AG04450 (cell line): ENCODE measurements at regions not wholly inside any gene's neighbourhood (a gene's known extent, or its start where the extent isn't known, plus 50 kb on each side); places are given as distances from the start of the nearest gene placed in this dataset.

Experiments
- CTCF ChIA-PET: fragments of 300-600, 350-600 bp; formaldehyde crosslinking; extraction: SDS; loops from one replicate; lab custom pipeline; 2022; ENCODE audit warnings: antibody characterized with exemption, inconsistent platforms; lab: Charles Lee
- POLR2A ChIA-PET: fragments of 350-600 bp; formaldehyde crosslinking; extraction: SDS; loops from one replicate; lab custom pipeline; 2021; ENCODE audit warnings: antibody characterized with exemption, inconsistent platforms; lab: Yijun Ruan, JAX
- DNase-seq: peaks from one replicate; pipeline ENCODE4 v3.0.0-alpha.2; 2011; ENCODE audit warnings: low read depth, low spot score
- H3K27ac ChIP-seq: one replicate; pipeline ENCODE4 v1.5.1; 2012; ENCODE audit warnings: low read depth, low read length, control low read depth
- H3K27me3 ChIP-seq: one replicate; pipeline ENCODE4 v1.6.0; 2012; ENCODE audit warnings: low read length; ENCODE audit not compliant: control insufficient read depth, insufficient read depth
- H3K4me3 ChIP-seq: 2 replicates; pipeline ENCODE4 v1.5.1; 2011; ENCODE audit warnings: mild to moderate bottlenecking, low read depth, low read length, control low read depth
- H3K9me3 ChIP-seq: 2 replicates; pipeline ENCODE4 v1.5.1; 2012; ENCODE audit warnings: low read length; ENCODE audit not compliant: control insufficient read depth, insufficient read depth
- TF ChIP-seq, protein P1 (sequence below): IDR thresholded peaks from 2 replicates; pipeline ENCODE4 v1.5.1; 2011; ENCODE audit warnings: low read depth, low read length, control low read depth, inconsistent platforms

DNA sequence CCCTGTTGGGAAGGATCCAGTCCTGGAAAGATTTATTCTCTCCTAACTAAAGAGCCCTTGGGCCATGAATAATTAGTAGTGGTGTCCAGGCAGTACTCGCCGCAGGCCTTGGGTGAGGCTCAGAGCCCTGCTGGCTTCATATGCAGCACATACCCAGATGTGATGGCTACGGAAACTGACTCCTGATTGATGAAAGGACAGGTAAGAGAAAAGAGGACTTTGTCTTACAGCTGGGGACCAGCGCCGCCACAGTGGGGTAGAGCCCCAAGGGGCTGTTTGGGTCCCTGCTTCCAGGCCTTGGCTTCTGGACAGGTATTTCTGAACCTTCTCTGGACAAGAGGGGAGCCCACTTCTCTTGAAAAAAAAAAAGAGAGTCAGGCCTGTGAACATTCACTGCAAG, 1680.8 kb downstream of the EFNB2 start:
- DNase-seq: no peak
- Histone ChIP-seq H3K9me3 (no peaks in the 10 kb centered on the region), H3K4me3 (no peak overlapping the region), H3K27ac (no peak overlapping the region), H3K27me3 (no peaks in the 10 kb centered on the region)
- ChIA-PET CTCF (no interaction called here), POLR2A (no interaction called here)
- TF ChIP-seq, protein P1, sequence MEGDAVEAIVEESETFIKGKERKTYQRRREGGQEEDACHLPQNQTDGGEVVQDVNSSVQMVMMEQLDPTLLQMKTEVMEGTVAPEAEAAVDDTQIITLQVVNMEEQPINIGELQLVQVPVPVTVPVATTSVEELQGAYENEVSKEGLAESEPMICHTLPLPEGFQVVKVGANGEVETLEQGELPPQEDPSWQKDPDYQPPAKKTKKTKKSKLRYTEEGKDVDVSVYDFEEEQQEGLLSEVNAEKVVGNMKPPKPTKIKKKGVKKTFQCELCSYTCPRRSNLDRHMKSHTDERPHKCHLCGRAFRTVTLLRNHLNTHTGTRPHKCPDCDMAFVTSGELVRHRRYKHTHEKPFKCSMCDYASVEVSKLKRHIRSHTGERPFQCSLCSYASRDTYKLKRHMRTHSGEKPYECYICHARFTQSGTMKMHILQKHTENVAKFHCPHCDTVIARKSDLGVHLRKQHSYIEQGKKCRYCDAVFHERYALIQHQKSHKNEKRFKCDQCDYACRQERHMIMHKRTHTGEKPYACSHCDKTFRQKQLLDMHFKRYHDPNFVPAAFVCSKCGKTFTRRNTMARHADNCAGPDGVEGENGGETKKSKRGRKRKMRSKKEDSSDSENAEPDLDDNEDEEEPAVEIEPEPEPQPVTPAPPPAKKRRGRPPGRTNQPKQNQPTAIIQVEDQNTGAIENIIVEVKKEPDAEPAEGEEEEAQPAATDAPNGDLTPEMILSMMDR: no peak

DNA sequence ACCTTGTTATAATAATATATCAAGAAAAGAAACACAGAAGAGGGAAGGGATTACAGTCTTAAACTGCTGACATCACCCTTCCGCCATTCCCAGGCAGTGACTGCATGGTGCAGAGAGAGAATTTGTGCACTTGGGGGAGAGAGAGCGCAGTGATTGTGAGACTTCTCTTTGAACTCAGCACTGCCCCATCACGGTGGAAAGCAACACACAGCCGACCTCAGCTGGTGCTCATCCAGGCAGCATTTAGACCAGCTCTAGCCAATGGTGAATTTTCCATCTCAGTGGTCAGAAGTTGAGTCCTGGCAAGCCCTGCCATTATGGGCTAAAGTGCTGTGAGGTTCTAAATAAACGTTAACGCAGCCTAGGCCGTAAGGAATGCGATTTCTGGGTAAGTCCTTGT, 1681.5 kb downstream of the EFNB2 start:
- Histone ChIP-seq H3K9me3 (no peaks in the 10 kb centered on the region), H3K4me3 (no peak overlapping the region), H3K27me3 (no peaks in the 10 kb centered on the region), H3K27ac (no peak overlapping the region)
- TF ChIP-seq, protein P1: no peak
- DNase-seq: no peak
- ChIA-PET POLR2A (no interaction called here), CTCF (no interaction called here)

DNA sequence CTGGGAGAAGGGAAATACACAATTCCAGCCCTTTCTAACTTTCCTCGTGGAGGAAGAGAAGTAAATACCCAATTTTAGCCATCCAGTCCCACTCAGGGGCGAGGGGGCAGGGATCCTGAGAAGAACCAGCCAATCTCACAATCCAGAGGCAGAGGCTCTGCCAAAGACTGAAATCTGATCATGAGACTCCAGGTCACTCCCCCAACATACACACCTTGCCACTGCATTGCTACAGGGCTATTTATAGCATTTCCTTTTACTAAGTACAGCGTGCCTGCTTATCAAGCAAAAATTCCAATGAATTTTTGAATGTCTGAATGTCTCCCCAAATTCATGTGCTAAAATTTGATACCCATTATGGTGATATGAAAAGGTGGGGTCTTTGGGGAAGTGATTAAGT, 1687.5 kb downstream of the EFNB2 start:
- DNase-seq: no peak
- Histone ChIP-seq H3K27ac (no peak overlapping the region), H3K9me3 (no peaks in the 10 kb centered on the region), H3K4me3 (no peak overlapping the region), H3K27me3 (no peaks in the 10 kb centered on the region)
- POLR2A ChIA-PET: no interaction called here
- TF ChIP-seq, protein P1: no peak
- CTCF ChIA-PET: no interaction called here

DNA sequence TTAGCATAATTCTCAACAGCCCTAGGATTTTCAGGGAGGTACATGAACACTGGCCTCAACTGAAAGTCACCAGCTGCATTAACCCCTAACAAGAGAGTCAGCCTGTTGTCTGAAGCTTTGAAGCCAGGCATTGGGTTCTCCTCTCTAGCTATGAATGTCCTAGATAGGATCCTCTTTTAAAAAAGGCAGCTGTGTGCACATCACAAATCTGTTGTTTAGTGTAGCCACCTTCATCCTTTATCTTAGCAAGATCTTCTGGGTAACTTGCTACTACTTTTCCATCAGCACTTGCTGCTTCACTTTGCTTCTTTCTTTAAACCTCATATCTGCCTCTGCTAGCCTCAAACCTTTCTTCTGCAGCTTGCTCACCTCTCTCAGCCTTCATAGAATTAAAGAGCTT, 1692.1 kb downstream of the EFNB2 start:
- no peak overlapping the region for H3K27ac ChIP-seq
- CTCF ChIA-PET: no interaction called here
- H3K9me3 ChIP-seq: no peaks in the 10 kb centered on the region
- TF ChIP-seq, protein P1: no peak
- no peak overlapping the region for H3K4me3 ChIP-seq
- POLR2A ChIA-PET: no interaction called here
- no peak for DNase-seq
- no peaks in the 10 kb centered on the region for H3K27me3 ChIP-seq

DNA sequence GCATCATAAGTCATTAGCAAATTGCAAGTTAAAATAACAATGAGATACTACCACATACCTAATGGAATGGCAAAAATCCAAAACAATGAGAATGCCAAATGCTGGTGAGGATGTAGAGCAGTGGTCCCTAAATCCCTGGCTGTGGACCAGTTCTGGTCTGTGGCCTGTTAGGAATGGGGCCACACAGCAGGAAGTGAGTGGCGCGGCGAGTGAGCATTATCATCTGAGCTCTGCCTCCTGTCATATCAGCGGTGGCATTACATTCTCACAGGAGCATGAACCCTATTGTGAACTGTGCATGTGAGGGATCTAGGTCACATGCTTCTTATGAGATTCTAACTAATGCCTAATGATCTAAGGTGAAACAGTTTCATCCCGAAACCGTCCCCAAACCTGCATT, 1694.4 kb downstream of the EFNB2 start:
- H3K27me3 ChIP-seq: no peaks in the 10 kb centered on the region
- TF ChIP-seq, protein P1: no peak
- H3K9me3 ChIP-seq: no peaks in the 10 kb centered on the region
- ChIA-PET POLR2A (no interaction called here), CTCF (no interaction called here)
- no peak for DNase-seq
- no peak overlapping the region for H3K27ac ChIP-seq
- H3K4me3 ChIP-seq: no peak overlapping the region
